Liver (tissue), 8 donors: ENCODE measurements at regions not wholly inside any gene's neighbourhood (a gene's known extent, or its start where the extent isn't known, plus 50 kb on each side); places are given as distances from the start of the nearest gene placed in this dataset.
A peak's percentile ranks its signal among the peaks of the same experiment; 100 is the strongest.

Experiments
- DNase-seq: peaks from one replicate; pipeline ENCODE4 v3.0.0-alpha.2; 2017; ENCODE audit warnings: low spot score
- H3K27ac ChIP-seq, 2 donors: one replicate each; pipeline ENCODE4 v1.7.0; 2013; ENCODE audit warnings: inconsistent platforms in 2 of 2, low read length in 2 of 2, control low read depth in 1 of 2, low read depth in 1 of 2, mild to moderate bottlenecking in 1 of 2
- H3K27me3 ChIP-seq, 4 donors: one replicate each; pipeline versions ENCODE4 v1.6.1 to v1.7.0; 2013; ENCODE audit warnings: low read length in 3 of 4, inconsistent platforms in 1 of 4, mild to moderate bottlenecking in 1 of 4, moderate library complexity in 1 of 4; ENCODE audit not compliant: control insufficient read depth in 4 of 4, insufficient read depth in 4 of 4
- H3K36me3 ChIP-seq, 4 donors: one replicate each; pipeline versions ENCODE4 v1.6.1 to v1.7.0; 2013; ENCODE audit warnings: low read length in 3 of 4, mild to moderate bottlenecking in 3 of 4, low read depth in 1 of 4, moderate library complexity in 1 of 4; ENCODE audit not compliant: control insufficient read depth in 4 of 4, insufficient read depth in 3 of 4
- H3K4me1 ChIP-seq, 4 donors: one replicate each; pipeline versions ENCODE4 v1.6.1 to v1.7.0; 2013; ENCODE audit warnings: low read length in 3 of 4, mild to moderate bottlenecking in 3 of 4, moderate library complexity in 1 of 4; ENCODE audit not compliant: control insufficient read depth in 4 of 4, insufficient read depth in 4 of 4
- H3K4me3 ChIP-seq, 3 donors: one replicate each; pipeline versions ENCODE4 v1.6.1 to v1.7.0; 2013; ENCODE audit warnings: low read length in 3 of 3, control low read depth in 1 of 3, low read depth in 1 of 3, mild to moderate bottlenecking in 1 of 3
- H3K9ac ChIP-seq, 2 donors: one replicate each; pipeline ENCODE4 v1.7.0; 2013; ENCODE audit warnings: low read length in 2 of 2, mild to moderate bottlenecking in 2 of 2, moderate library complexity in 2 of 2, control low read depth in 1 of 2, low read depth in 1 of 2
- H3K9me3 ChIP-seq, 4 donors: one replicate each; pipeline versions ENCODE4 v1.6.1 to v1.7.0; 2013; ENCODE audit warnings: low read length in 3 of 4; ENCODE audit not compliant: control insufficient read depth in 4 of 4
- ATF3 ChIP-seq: IDR thresholded peaks from 2 replicates; pipeline ENCODE4 v1.6.1; 2016; ENCODE audit warnings: antibody characterized with exemption
- CTCF ChIP-seq: fragments of 150-350 bp; IDR thresholded peaks from 2 replicates; pipeline ENCODE4 v1.5.1; 2017; ENCODE audit warnings: improper control_type of control experiment, low read depth, low read length; ENCODE audit not compliant: missing input control
- EGR1 ChIP-seq, 2 donors: IDR thresholded peaks; 2 replicates each; pipeline ENCODE4 v1.6.1; 2016 to 2018; ENCODE audit warnings: antibody characterized with exemption in 2 of 2, low read depth in 2 of 2
- FOXA1 ChIP-seq: IDR thresholded peaks from 2 replicates; pipeline ENCODE4 v1.6.1; 2016; ENCODE audit warnings: antibody characterized with exemption
- FOXA2 ChIP-seq: IDR thresholded peaks from 2 replicates; pipeline ENCODE4 v1.6.1; 2016; ENCODE audit warnings: antibody characterized with exemption
- GABPA ChIP-seq, 2 donors: IDR thresholded peaks in 1 of 2; conservative IDR thresholded peaks in 1 of 2; 2 replicates each; pipeline ENCODE4 v1.6.1; 2016; ENCODE audit warnings: antibody characterized with exemption in 2 of 2, mild to moderate bottlenecking in 1 of 2, moderate library complexity in 1 of 2
- HNF4A ChIP-seq, 2 donors: conservative IDR thresholded peaks; 2 replicates each; pipeline ENCODE4 v1.6.1; 2016; ENCODE audit warnings: antibody characterized with exemption in 2 of 2, mild to moderate bottlenecking in 2 of 2
- HNF4G ChIP-seq: IDR thresholded peaks from 2 replicates; pipeline ENCODE4 v1.6.1; 2016; ENCODE audit warnings: antibody characterized with exemption
- JUND ChIP-seq, 2 donors: IDR thresholded peaks; 2 replicates each; pipeline ENCODE4 v1.6.1; 2016; ENCODE audit warnings: antibody characterized with exemption in 2 of 2
- MAX ChIP-seq: IDR thresholded peaks from 2 replicates; pipeline ENCODE4 v1.6.1; 2016; ENCODE audit warnings: antibody characterized with exemption
- NR2F2 ChIP-seq: IDR thresholded peaks from 2 replicates; pipeline ENCODE4 v1.6.1; 2016; ENCODE audit warnings: antibody characterized with exemption
- RAD21 ChIP-seq, 2 donors: IDR thresholded peaks; 2 replicates each; pipeline ENCODE4 v1.6.1; 2016; ENCODE audit warnings: antibody characterized with exemption in 2 of 2, mild to moderate bottlenecking in 2 of 2
- REST ChIP-seq: IDR thresholded peaks from 2 replicates; pipeline ENCODE4 v1.6.1; 2016; ENCODE audit warnings: antibody characterized with exemption, mild to moderate bottlenecking
- RXRA ChIP-seq, 2 donors: IDR thresholded peaks; 2 replicates each; pipeline ENCODE4 v1.6.1; 2017 to 2018; ENCODE audit warnings: antibody characterized with exemption in 2 of 2, mild to moderate bottlenecking in 1 of 2
- SP1 ChIP-seq: IDR thresholded peaks from 2 replicates; pipeline ENCODE4 v1.6.1; 2018; ENCODE audit warnings: antibody characterized with exemption, mild to moderate bottlenecking
- TAF1 ChIP-seq: conservative IDR thresholded peaks from 2 replicates; pipeline ENCODE4 v1.6.1; 2016; ENCODE audit warnings: antibody characterized with exemption, mild to moderate bottlenecking
- YY1 ChIP-seq: IDR thresholded peaks from 2 replicates; pipeline ENCODE4 v1.6.1; 2016; ENCODE audit warnings: antibody characterized with exemption, mild to moderate bottlenecking
- ZBTB33 ChIP-seq: IDR thresholded peaks from 2 replicates; pipeline ENCODE4 v1.6.1; 2016; ENCODE audit warnings: antibody characterized with exemption
- WGBS: extraction: QIAGEN DNeasy Blood & Tissue Kit; methylation state at CpG from one replicate; pipeline ENCODE4 v1.1.7; 2013; 5-methylcytosine and 5-hydroxymethylcytosine counted together
- donor health status: healthy.
- donor health status: healthy.
- donor health status: healthy.
- donor health status: healthy.
- donor health status: healthy.

DNA sequence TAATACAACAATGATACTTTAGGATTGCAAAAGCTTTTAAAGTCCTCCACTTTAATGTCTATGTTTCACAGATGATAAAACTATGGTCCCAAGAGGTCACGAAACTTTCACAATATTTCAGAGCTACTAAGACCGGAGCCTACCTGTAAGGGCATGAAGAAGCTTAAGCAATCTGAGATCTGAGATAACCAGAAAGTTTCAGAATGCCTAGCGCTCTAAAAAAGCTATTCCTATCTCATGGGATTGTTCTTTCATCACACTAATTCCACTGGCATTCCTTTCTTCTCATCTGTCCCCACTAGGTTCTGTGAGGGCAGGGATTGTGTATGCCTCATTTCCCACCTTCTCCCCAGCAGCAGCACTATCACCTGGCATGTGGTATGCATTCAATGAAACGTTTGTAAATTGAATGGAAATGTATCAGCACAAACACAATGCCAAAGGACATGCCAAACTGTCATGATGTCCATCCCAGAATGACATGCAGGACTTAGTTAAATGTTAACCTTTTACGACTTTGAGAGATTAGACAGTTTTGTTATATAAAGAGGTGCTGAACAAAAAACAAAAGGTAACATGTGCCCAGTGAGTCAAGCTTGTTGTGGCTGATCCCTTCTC, 104.7 kb upstream of the NR2F2 start:
- 24% methylated on average over 5 of the region's 5 CpGs for WGBS
- Histone ChIP-seq H3K4me3 (no peak overlapping the region), H3K36me3 (no peaks in the 10 kb centered on the region), H3K9me3 (no peaks in the 10 kb centered on the region), H3K27me3 (no peaks in the 10 kb centered on the region), H3K9ac (no peak overlapping the region), H3K4me1 (peaks cover 3 to 9% (median 6%) of the 10 kb centered on the region in 4 donors), H3K27ac (no peak overlapping the region)
- no peak for DNase-seq
- TF ChIP-seq JUND (IDR thresholded peaks at IDR 0.05) (peak in 1 of 2 donors; percentile 32), SP1 (peak; percentile 22), HNF4G (peak; percentile 42), HNF4A (conservative IDR thresholded peaks at IDR 0.05) (peak; percentile 82), NR2F2 (peak; percentile 26), FOXA2 (no peak), CTCF (no peak), YY1 (peak; percentile 39), FOXA1 (no peak), MAX (peak; percentile 11), ZBTB33 (no peak), GABPA (IDR thresholded peaks at IDR 0.05 in 1 of 2, conservative IDR thresholded peaks at IDR 0.05 in 1 of 2) (no peak), RAD21 (IDR thresholded peaks at IDR 0.05) (peak; percentile 38 to 48), RXRA (IDR thresholded peaks at IDR 0.05) (peak; percentile 38 to 71), REST (no peak), EGR1 (IDR thresholded peaks at IDR 0.05; ENCODE audit: low read depth in 2 of 2) (no peak), TAF1 (no peak), ATF3 (no peak)
